ENCODE measurements at regions not wholly inside any gene's neighbourhood (a gene's known extent, or its start where the extent isn't known, plus 50 kb on each side); places are given as distances from the start of the nearest gene placed in this dataset.

DNA sequence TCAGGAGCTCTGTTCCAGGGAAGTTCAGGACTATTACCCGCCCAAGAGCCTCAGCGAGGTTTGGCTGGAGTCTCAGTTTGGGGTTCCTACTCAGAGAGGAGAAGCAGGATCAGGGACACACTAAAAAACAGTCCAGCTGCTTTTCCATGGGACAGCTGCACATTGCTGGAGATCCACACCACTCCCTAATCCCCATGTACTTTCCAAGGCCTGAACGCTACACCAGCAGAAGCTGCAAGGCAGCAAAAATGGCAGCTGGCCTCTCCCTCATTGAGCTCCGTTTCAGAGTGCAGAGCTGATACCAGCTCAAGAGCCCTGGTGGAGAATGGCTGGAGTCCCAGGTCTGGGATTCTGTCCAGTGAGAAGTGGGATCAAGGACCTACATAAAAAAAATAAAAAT, 551.2 kb upstream of the PABPC5 start:
- TF ChIP-seq, protein P1, sequence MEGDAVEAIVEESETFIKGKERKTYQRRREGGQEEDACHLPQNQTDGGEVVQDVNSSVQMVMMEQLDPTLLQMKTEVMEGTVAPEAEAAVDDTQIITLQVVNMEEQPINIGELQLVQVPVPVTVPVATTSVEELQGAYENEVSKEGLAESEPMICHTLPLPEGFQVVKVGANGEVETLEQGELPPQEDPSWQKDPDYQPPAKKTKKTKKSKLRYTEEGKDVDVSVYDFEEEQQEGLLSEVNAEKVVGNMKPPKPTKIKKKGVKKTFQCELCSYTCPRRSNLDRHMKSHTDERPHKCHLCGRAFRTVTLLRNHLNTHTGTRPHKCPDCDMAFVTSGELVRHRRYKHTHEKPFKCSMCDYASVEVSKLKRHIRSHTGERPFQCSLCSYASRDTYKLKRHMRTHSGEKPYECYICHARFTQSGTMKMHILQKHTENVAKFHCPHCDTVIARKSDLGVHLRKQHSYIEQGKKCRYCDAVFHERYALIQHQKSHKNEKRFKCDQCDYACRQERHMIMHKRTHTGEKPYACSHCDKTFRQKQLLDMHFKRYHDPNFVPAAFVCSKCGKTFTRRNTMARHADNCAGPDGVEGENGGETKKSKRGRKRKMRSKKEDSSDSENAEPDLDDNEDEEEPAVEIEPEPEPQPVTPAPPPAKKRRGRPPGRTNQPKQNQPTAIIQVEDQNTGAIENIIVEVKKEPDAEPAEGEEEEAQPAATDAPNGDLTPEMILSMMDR (IDR thresholded peaks at IDR 0.05; ENCODE audit: extremely low read depth in 1 of 2, insufficient read depth in 1 of 2, low read depth in 1 of 2, low read length in 2 of 2) = no peak
- TF ChIP-seq, protein P2, sequence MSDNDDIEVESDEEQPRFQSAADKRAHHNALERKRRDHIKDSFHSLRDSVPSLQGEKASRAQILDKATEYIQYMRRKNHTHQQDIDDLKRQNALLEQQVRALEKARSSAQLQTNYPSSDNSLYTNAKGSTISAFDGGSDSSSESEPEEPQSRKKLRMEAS (IDR thresholded peaks at IDR 0.05; ENCODE audit: insufficient read depth, insufficient read length) = no peak
- TF ChIP-seq POLR2A (IDR thresholded peaks at IDR 0.05; ENCODE audit: low read depth, low read length) (no peak), EZH2 (IDR thresholded peaks at IDR 0.05; ENCODE audit: borderline replicate concordance, low read depth, low read length, severe bottlenecking) (no peak), JUN (IDR thresholded peaks at IDR 0.05; ENCODE audit: borderline replicate concordance, insufficient read depth, insufficient read length, low read depth) (no peak), MYC (IDR thresholded peaks at IDR 0.05; ENCODE audit: low read depth, low read length) (no peak), POLR2AphosphoS5 (IDR thresholded peaks at IDR 0.05; ENCODE audit: insufficient read depth, low read depth, low read length) (no peak), GATA2 (IDR thresholded peaks at IDR 0.05; ENCODE audit: insufficient read depth, insufficient read length, low read depth, low read length) (no peak), FOS (IDR thresholded peaks at IDR 0.05; ENCODE audit: borderline replicate concordance, insufficient read depth, low read length) (no peak)
